ENCODE measurements at regions not wholly inside any gene's neighbourhood (a gene's known extent, or its start where the extent isn't known, plus 50 kb on each side); places are given as distances from the start of the nearest gene placed in this dataset.

DNA sequence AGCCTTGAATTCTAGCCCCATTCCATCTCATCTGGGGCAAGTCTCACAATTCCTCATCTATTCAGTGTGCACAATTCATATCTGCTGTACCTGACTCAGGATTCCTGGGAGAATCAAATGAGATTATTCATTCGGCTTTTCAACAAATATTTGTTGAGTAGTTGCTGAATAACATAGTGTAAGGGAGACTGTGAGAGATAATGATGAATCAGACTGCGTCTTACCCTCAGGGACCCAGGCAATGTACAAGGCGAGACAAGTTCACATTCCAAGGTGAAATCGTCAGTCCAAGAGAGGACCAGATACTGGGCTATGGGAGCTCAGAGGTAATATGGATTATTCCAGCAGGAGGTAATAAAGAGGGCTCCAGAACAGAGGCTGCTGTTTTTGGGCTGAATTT lies 67.8 kb upstream of the SMYD2 start:
- TF ChIP-seq, protein P1, sequence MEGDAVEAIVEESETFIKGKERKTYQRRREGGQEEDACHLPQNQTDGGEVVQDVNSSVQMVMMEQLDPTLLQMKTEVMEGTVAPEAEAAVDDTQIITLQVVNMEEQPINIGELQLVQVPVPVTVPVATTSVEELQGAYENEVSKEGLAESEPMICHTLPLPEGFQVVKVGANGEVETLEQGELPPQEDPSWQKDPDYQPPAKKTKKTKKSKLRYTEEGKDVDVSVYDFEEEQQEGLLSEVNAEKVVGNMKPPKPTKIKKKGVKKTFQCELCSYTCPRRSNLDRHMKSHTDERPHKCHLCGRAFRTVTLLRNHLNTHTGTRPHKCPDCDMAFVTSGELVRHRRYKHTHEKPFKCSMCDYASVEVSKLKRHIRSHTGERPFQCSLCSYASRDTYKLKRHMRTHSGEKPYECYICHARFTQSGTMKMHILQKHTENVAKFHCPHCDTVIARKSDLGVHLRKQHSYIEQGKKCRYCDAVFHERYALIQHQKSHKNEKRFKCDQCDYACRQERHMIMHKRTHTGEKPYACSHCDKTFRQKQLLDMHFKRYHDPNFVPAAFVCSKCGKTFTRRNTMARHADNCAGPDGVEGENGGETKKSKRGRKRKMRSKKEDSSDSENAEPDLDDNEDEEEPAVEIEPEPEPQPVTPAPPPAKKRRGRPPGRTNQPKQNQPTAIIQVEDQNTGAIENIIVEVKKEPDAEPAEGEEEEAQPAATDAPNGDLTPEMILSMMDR (IDR thresholded peaks at IDR 0.05): no peak
- Mint-ChIP-seq H3K36me3 (ENCODE audit: low read depth) (no peaks in the 10 kb centered on the region), H3K4me1 (peaks cover 36% of the 10 kb centered on the region), H3K9me3 (no peaks in the 10 kb centered on the region), H3K4me3 (no peak overlapping the region), H3K27ac (no peak overlapping the region), H3K27me3 (ENCODE audit: low read depth, poor library complexity) (peaks cover 6% of the 10 kb centered on the region)
- no peak for DNase-seq

DNA sequence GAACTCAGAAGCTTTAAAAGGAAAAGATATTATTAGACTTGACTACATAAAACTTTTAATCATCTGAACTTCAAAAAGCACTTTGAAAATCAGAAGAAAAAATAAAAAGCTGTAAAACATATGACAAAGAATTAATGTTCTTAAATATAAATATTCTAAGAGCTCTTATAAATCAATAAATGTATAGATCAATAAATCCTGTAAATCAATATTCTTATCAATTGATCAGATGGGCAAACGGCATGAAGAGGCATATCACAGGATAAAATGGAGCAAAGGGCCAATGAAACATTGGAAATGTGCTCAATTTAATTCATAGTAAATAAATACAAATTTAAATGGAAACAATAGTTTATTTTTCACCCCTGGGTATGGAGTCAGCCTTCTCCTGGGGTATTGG lies 66.1 kb upstream of the SMYD2 start:
- H3K27me3 Mint-ChIP-seq (ENCODE audit: low read depth, poor library complexity): peaks cover 14% of the 10 kb centered on the region
- TF ChIP-seq, protein P1 (IDR thresholded peaks at IDR 0.05): no peak
- DNase-seq: no peak
- peaks cover 20% of the 10 kb centered on the region for H3K4me1 Mint-ChIP-seq
- H3K4me3 Mint-ChIP-seq: no peak overlapping the region
- H3K9me3 Mint-ChIP-seq: no peaks in the 10 kb centered on the region
- H3K36me3 Mint-ChIP-seq (ENCODE audit: low read depth): no peaks in the 10 kb centered on the region
- no peak overlapping the region for H3K27ac Mint-ChIP-seq

DNA sequence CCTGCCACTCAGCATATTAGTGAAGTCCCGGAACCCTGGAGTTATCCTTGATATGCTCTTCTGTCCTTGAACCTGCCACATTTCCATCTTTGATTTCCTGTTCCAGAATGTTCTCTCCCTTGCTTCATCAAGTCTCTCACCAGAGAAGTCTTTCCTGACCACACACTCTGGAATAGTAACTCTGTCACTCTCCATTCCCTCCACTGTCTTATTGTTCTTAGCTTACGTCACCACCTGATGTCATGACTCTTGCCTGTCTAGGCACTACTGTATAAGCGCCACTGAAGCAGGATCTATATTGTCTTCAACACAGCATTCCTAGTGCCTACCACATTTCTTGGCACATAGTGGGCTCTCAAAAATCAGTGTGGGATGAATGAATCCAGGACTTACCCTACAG lies 65.4 kb upstream of the SMYD2 start:
- Mint-ChIP-seq H3K27ac (peak overlapping the region; percentile 14), H3K4me3 (no peak overlapping the region), H3K4me1 (peaks cover 19% of the 10 kb centered on the region), H3K36me3 (ENCODE audit: low read depth) (no peaks in the 10 kb centered on the region), H3K9me3 (no peaks in the 10 kb centered on the region), H3K27me3 (ENCODE audit: low read depth, poor library complexity) (peaks cover 17% of the 10 kb centered on the region)
- DNase-seq: no peak
- TF ChIP-seq, protein P1 (IDR thresholded peaks at IDR 0.05): no peak

DNA sequence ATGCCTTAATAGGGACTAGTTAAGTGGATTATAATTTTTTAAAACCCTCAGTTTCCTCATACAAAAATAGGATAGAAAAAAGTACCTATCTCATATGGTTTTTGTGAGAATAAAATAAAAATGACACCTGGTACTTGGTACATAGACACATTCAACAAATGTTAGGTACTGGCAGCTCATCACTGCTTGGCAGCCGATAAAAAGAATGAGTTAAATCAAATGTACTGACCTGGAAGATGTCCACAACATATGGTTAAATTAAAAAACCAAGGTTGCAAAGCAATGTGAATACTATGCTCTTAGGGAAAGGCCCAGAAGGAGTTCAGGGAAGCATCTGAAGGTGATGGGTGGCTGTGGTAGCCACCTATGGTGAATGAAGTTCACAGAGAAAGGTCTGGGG lies 64.9 kb upstream of the SMYD2 start:
- peaks cover 19% of the 10 kb centered on the region for H3K4me1 Mint-ChIP-seq
- no peaks in the 10 kb centered on the region for H3K36me3 Mint-ChIP-seq (ENCODE audit: low read depth)
- DNase-seq: no peak
- peaks cover 17% of the 10 kb centered on the region for H3K27me3 Mint-ChIP-seq (ENCODE audit: low read depth, poor library complexity)
- H3K9me3 Mint-ChIP-seq: no peaks in the 10 kb centered on the region
- H3K4me3 Mint-ChIP-seq: no peak overlapping the region
- peak overlapping the region; percentile 40 for H3K27ac Mint-ChIP-seq
- TF ChIP-seq, protein P1 (IDR thresholded peaks at IDR 0.05): no peak

DNA sequence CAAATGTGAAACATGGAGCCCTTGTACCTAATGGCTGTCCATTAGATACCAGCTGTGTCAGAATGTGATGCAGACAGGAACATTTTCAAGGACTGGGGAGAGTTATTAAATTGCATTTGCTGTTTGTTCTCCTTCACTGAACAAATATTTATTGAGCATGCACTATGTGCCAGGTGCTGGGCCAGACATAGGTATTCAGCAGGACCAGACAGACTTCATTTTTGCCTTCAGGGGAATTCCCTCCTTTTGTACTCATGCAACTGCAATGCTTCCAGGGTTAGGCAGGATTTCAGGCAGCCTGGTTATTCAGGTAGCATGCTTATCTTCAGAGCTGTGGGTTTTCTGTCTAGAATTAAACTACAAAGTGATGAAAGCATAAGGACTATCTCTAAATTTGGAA lies 64.2 kb upstream of the SMYD2 start:
- Mint-ChIP-seq H3K4me1 (peaks cover 19% of the 10 kb centered on the region), H3K36me3 (ENCODE audit: low read depth) (no peaks in the 10 kb centered on the region), H3K27me3 (ENCODE audit: low read depth, poor library complexity) (peaks cover 17% of the 10 kb centered on the region), H3K4me3 (no peak overlapping the region), H3K9me3 (no peaks in the 10 kb centered on the region), H3K27ac (no peak overlapping the region)
- TF ChIP-seq, protein P1 (IDR thresholded peaks at IDR 0.05): no peak
- no peak for DNase-seq

DNA sequence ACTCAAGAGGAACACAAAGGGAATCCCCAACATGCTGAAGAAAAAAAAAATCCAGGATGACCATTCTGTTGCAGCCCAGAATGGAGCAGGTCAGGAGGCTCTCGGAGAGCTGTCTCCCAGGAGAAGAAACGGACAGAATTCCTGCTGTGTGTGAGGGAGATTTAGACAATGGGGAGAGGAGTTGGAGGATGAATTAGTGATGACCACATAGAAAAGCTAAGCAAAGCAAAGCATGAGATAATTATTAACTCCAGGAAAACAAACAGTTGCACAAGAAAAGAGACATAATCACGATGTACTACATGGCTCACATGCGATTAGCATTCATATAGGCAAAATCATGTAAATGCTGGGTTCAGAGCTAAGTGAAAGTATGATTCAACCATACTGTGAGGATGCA lies 61.1 kb upstream of the SMYD2 start:
- Mint-ChIP-seq H3K4me3 (no peak overlapping the region), H3K36me3 (ENCODE audit: low read depth) (no peaks in the 10 kb centered on the region), H3K4me1 (peaks cover 17% of the 10 kb centered on the region), H3K27ac (no peak overlapping the region), H3K9me3 (no peaks in the 10 kb centered on the region), H3K27me3 (ENCODE audit: low read depth, poor library complexity) (peaks cover 21% of the 10 kb centered on the region)
- TF ChIP-seq, protein P1 (IDR thresholded peaks at IDR 0.05): no peak
- DNase-seq: no peak

Measured in nephron progenitor cell (in vitro differentiated cells).